MM.1S (cell line): ENCODE measurements at regions not wholly inside any gene's neighbourhood (a gene's known extent, or its start where the extent isn't known, plus 50 kb on each side); places are given as distances from the start of the nearest gene placed in this dataset.

Experiments used
- DNase-seq: peaks from one replicate; pipeline ENCODE4 v3.0.0-alpha.2; 2015
- H2AFZ ChIP-seq: fragments of 300-600 bp; sonication (generic); 2 replicates; pipeline ENCODE4 v1.6.0; 2016; ENCODE audit warnings: antibody characterized with exemption, low read length
- H3F3A ChIP-seq: fragments of 300-600 bp; sonication (generic); 2 replicates; pipeline ENCODE4 v1.6.1; 2016; ENCODE audit warnings: mild to moderate bottlenecking, antibody characterized with exemption, low read length, moderate library complexity, mixed read lengths; ENCODE audit not compliant: insufficient read depth
- H3K27ac ChIP-seq: fragments of 300-600 bp; sonication (generic); 2 replicates; pipeline ENCODE4 v1.5.1; 2016; ENCODE audit warnings: mild to moderate bottlenecking, low read length
- H3K27me3 ChIP-seq: fragments of 300-600 bp; sonication (generic); replicated peaks from 2 replicates; pipeline ENCODE4 v1.6.0; 2016; ENCODE audit warnings: low read length; ENCODE audit not compliant: insufficient read depth
- H3K36me3 ChIP-seq: fragments of 300-600 bp; sonication (generic); replicated peaks from 2 replicates; pipeline ENCODE4 v1.6.1; 2016; ENCODE audit warnings: mild to moderate bottlenecking, low read length, mixed read lengths; ENCODE audit not compliant: insufficient read depth
- H3K4me1 ChIP-seq: fragments of 300-600 bp; sonication (generic); 2 replicates; pipeline ENCODE4 v1.6.1; 2016; ENCODE audit warnings: low read length, mixed read lengths
- H3K4me2 ChIP-seq: fragments of 300-600 bp; sonication (generic); 2 replicates; pipeline ENCODE4 v1.6.0; 2016; ENCODE audit warnings: low read depth, low read length
- H3K4me3 ChIP-seq: fragments of 300-600 bp; sonication (generic); 2 replicates; pipeline ENCODE4 v1.5.1; 2016; ENCODE audit warnings: low read length, mixed read lengths
- H3K79me2 ChIP-seq: fragments of 300-600 bp; sonication (generic); 2 replicates; pipeline ENCODE4 v1.6.1; 2016; ENCODE audit warnings: mixed run types, low read length, mixed read lengths
- H3K9ac ChIP-seq: fragments of 300-600 bp; sonication (generic); 2 replicates; pipeline ENCODE4 v1.6.1; 2016; ENCODE audit warnings: low read length, mixed read lengths
- H3K9me2 ChIP-seq: fragments of 300-600 bp; sonication (generic); replicated peaks from 2 replicates; pipeline ENCODE4 v1.6.1; 2016; ENCODE audit warnings: mild to moderate bottlenecking, low read length, mixed read lengths; ENCODE audit not compliant: insufficient read depth
- H3K9me3 ChIP-seq: fragments of 300-600 bp; sonication (generic); replicated peaks from 2 replicates; pipeline ENCODE4 v1.6.1; 2016; ENCODE audit warnings: mild to moderate bottlenecking, low read length, mixed read lengths; ENCODE audit not compliant: insufficient read depth
- H4K20me1 ChIP-seq: fragments of 300-600 bp; sonication (generic); 2 replicates; pipeline ENCODE4 v1.6.1; 2016; ENCODE audit warnings: mild to moderate bottlenecking, low read length, moderate library complexity, mixed read lengths; ENCODE audit not compliant: insufficient read depth
- EZH2 ChIP-seq: fragments of 300-600 bp; sonication (generic); optimal IDR thresholded peaks from 2 replicates; pipeline ENCODE3; 2017; ENCODE audit warnings: low read depth, mild to moderate bottlenecking, antibody characterized with exemption, low read length, mixed read lengths
- EZH2phosphoT487 ChIP-seq: fragments of 300-600 bp; sonication (generic); IDR thresholded peaks from 2 replicates; pipeline ENCODE4 v1.6.1; 2018; ENCODE audit warnings: antibody characterized with exemption, low read length
- TF ChIP-seq, protein P1 (sequence below): fragments of 300-600 bp; sonication (generic); IDR thresholded peaks from 2 replicates; pipeline ENCODE4 v1.5.1; 2016; ENCODE audit warnings: antibody characterized with exemption, low read length, mixed read lengths

DNA sequence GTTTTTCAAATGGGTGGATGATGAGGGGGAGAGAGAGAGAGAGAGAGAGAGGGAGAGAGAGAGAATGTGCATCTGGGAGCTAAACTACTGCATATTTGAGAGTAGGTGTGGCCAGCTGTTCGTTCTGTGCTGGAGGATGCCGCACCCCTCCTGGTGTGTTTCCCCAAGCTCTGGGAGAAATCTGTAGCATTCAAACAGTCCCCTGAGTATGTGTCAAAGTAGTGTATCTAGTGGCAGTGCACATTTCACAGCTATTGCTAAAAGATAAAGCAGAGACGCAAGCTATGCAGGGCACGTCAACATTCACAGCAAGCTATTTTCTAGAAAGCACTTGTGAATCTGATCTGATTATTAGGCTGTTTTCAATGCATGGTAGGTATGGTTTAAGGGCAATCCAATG, 83.5 kb upstream of the LIMCH1 start:
- no peaks in the 10 kb centered on the region for H3K36me3 ChIP-seq
- no peaks in the 10 kb centered on the region for H3K4me1 ChIP-seq
- no peak overlapping the region for H3K4me3 ChIP-seq
- H3K4me2 ChIP-seq: no peak overlapping the region
- H3K9me2 ChIP-seq: no peaks in the 10 kb centered on the region
- DNase-seq: no peak
- TF ChIP-seq EZH2 (no peak), EZH2phosphoT487 (no peak)
- TF ChIP-seq, protein P1, sequence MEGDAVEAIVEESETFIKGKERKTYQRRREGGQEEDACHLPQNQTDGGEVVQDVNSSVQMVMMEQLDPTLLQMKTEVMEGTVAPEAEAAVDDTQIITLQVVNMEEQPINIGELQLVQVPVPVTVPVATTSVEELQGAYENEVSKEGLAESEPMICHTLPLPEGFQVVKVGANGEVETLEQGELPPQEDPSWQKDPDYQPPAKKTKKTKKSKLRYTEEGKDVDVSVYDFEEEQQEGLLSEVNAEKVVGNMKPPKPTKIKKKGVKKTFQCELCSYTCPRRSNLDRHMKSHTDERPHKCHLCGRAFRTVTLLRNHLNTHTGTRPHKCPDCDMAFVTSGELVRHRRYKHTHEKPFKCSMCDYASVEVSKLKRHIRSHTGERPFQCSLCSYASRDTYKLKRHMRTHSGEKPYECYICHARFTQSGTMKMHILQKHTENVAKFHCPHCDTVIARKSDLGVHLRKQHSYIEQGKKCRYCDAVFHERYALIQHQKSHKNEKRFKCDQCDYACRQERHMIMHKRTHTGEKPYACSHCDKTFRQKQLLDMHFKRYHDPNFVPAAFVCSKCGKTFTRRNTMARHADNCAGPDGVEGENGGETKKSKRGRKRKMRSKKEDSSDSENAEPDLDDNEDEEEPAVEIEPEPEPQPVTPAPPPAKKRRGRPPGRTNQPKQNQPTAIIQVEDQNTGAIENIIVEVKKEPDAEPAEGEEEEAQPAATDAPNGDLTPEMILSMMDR: no peak
- no peaks in the 10 kb centered on the region for H4K20me1 ChIP-seq
- H2AFZ ChIP-seq: no peak overlapping the region
- no peaks in the 10 kb centered on the region for H3K79me2 ChIP-seq
- H3K27ac ChIP-seq: no peak overlapping the region
- H3K27me3 ChIP-seq: no peaks in the 10 kb centered on the region
- H3K9me3 ChIP-seq: no peaks in the 10 kb centered on the region
- H3K9ac ChIP-seq: no peak overlapping the region
- H3F3A ChIP-seq: no peaks in the 10 kb centered on the region

DNA sequence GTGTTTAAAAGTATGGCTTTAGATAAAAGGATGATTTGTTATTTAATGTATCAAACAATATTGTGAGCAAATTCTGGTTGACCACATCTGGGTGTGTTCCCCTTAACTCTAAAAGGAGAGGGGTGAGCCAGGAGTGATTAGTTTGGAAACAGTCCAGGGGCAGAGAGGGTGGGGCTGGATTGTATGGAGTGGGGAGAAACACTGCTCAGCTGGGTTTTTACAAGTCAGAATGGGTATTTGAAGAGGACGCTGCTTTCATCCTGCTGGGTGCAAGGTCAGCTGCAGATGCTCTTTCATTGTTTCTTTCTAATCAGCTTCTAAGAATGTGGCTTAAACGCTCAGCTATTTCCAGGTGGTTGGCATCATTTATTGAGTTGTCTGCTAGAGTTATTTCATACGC, 82.8 kb upstream of the LIMCH1 start:
- no peaks in the 10 kb centered on the region for H4K20me1 ChIP-seq
- H2AFZ ChIP-seq: no peak overlapping the region
- no peak for TF ChIP-seq EZH2phosphoT487
- no peak for TF ChIP-seq EZH2
- TF ChIP-seq, protein P1: no peak
- no peak overlapping the region for H3K4me2 ChIP-seq
- no peaks in the 10 kb centered on the region for H3F3A ChIP-seq
- DNase-seq: no peak
- H3K9ac ChIP-seq: no peak overlapping the region
- no peaks in the 10 kb centered on the region for H3K27me3 ChIP-seq
- H3K79me2 ChIP-seq: no peaks in the 10 kb centered on the region
- H3K9me3 ChIP-seq: no peaks in the 10 kb centered on the region
- no peak overlapping the region for H3K4me3 ChIP-seq
- no peaks in the 10 kb centered on the region for H3K36me3 ChIP-seq
- H3K9me2 ChIP-seq: no peaks in the 10 kb centered on the region
- H3K27ac ChIP-seq: no peak overlapping the region
- no peaks in the 10 kb centered on the region for H3K4me1 ChIP-seq

DNA sequence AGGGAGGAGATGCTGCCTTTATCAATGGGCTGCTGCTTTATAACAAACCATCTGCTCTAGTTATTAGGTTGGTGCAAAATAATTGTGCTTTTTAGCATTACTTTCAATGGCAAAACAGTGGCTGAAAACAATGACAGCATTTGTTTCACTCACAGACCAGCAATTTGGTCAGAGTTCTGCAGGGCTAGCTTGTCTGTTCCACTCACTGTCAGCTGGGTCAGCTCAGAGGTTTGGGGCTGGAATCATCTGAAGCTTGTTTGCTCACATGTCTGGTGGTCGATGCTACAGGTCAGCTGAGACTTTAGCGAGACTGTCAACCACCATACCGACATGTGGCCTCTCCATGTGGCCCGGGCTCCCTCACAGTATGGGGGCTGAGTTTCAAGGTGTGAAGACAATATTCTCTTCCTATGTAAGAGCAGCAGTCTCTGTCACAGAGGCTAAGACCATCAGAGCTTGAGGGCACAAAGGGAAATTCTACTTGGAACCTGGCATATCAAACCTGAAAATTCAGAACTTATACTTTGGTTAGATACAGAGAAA, 81.3 kb upstream of the LIMCH1 start:
- H3K9ac ChIP-seq: no peak overlapping the region
- no peak overlapping the region for H2AFZ ChIP-seq
- TF ChIP-seq EZH2phosphoT487 (no peak), EZH2 (no peak)
- TF ChIP-seq, protein P1: no peak
- no peaks in the 10 kb centered on the region for H3K9me3 ChIP-seq
- no peaks in the 10 kb centered on the region for H3K4me1 ChIP-seq
- H4K20me1 ChIP-seq: no peaks in the 10 kb centered on the region
- H3K4me2 ChIP-seq: no peak overlapping the region
- DNase-seq: no peak
- no peaks in the 10 kb centered on the region for H3K27me3 ChIP-seq
- no peak overlapping the region for H3K27ac ChIP-seq
- H3F3A ChIP-seq: no peaks in the 10 kb centered on the region
- no peaks in the 10 kb centered on the region for H3K36me3 ChIP-seq
- no peaks in the 10 kb centered on the region for H3K79me2 ChIP-seq
- no peaks in the 10 kb centered on the region for H3K9me2 ChIP-seq
- H3K4me3 ChIP-seq: no peak overlapping the region
